ENCODE measurements at regions not wholly inside any gene's neighbourhood (a gene's known extent, or its start where the extent isn't known, plus 50 kb on each side); places are given as distances from the start of the nearest gene placed in this dataset.

DNA sequence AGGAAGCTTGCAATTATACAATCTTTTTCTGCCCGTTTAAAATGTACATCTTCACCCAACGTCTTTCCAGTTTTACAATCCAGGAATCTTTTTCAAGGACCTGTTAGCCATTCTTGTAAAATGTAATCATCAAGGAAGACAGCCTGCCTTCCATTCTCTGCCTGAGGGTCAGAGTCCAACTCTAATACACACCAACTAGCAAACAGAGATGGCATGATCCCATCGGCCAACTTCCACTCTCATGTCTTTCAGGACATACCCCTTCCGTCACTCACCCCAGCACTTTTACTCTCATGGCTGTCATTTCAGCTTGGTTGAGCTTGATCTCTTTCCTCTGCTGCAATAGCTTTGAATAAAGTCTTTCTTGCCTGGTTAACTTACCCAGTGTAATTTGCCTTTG, 172.5 kb upstream of the NETO1 start:
- H3K4me3 Mint-ChIP-seq = no peak overlapping the region
- DNase-seq (ENCODE audit: extremely low spot score, unreplicated experiment) = no peak

DNA sequence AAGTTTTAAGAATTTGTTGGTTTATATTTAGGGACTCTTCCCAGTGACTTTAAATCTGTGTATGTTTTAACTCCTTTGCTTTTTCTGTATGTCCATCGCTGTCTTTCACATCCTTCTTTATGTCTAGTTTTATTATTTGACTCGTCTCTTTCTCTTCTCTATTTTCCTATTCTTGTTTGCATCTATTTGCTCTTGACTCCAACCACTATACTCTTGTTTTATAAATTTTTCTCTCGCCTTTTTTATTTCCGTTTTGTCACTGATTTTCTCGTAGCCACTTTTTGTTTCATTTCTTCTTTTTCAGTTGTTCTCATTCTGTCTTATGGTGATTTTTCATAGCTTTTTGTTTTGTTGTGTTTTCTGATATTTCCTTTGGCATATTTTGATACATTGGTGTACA, 170.5 kb upstream of the NETO1 start:
- H3K9me3 Mint-ChIP-seq = no peaks in the 10 kb centered on the region
- H3K27me3 Mint-ChIP-seq = no peaks in the 10 kb centered on the region
- no peaks in the 10 kb centered on the region for H3K36me3 Mint-ChIP-seq
- DNase-seq (ENCODE audit: extremely low spot score, unreplicated experiment) = no peak
- no peak overlapping the region for H3K27ac Mint-ChIP-seq
- TF ChIP-seq CTCF (conservative IDR thresholded peaks at IDR 0.05) = no peak
- H3K4me1 Mint-ChIP-seq (ENCODE audit: unreplicated experiment) = no peaks in the 10 kb centered on the region
- H3K4me3 Mint-ChIP-seq = no peak overlapping the region

More for the DNA sequence above, 172.5 kb upstream of the NETO1 start:
- Mint-ChIP-seq H3K4me1 (ENCODE audit: unreplicated experiment) (no peaks in the 10 kb centered on the region), H3K27ac (no peak overlapping the region), H3K36me3 (no peaks in the 10 kb centered on the region), H3K9me3 (no peaks in the 10 kb centered on the region), H3K27me3 (no peaks in the 10 kb centered on the region)
- TF ChIP-seq CTCF (conservative IDR thresholded peaks at IDR 0.05) = no peak

DNA sequence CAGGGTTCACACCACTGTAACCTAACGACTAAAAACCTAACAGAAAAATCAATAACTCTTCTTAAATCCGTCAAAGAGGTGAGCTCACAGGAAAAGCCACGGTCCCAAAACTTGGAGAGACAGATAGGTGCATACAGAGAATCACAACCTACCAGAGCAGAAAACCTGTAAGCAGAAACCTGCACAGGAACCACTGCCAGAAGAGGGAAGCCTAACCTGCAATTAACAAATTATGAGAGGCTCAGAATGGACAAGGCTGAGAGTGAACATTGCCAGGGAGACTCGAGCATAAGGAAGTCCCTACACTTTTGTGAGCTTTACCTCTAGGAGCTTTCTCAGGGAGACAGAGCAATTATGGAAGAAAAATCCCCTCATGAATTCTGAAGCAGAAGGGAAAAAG, 156.2 kb upstream of the NETO1 start:
- H3K36me3 Mint-ChIP-seq = no peaks in the 10 kb centered on the region
- no peak overlapping the region for H3K27ac Mint-ChIP-seq
- no peak for TF ChIP-seq CTCF (conservative IDR thresholded peaks at IDR 0.05)
- H3K4me1 Mint-ChIP-seq (ENCODE audit: unreplicated experiment) = no peaks in the 10 kb centered on the region
- DNase-seq (ENCODE audit: extremely low spot score, unreplicated experiment) = no peak
- H3K9me3 Mint-ChIP-seq = peaks cover 8% of the 10 kb centered on the region
- H3K4me3 Mint-ChIP-seq = no peak overlapping the region
- no peaks in the 10 kb centered on the region for H3K27me3 Mint-ChIP-seq

DNA sequence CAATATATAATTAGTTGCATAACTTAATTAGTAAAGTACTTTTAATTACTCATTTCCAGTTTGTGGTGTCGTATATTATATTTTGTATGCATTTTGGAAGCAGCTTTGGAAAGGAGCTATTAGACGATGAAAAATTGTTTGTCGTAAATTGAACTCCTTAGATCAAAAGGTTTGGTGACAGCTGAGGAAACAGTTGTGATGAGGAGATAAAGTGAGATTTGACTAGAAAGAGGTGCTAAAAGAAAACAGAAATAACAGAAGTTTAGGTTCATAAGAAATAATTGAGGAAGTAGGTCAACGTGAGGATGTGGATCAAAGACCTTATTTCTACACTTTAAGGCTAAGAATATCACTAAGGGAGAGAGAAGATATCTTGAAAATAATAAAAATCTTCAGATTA, 141.9 kb upstream of the NETO1 start:
- no peaks in the 10 kb centered on the region for H3K27me3 Mint-ChIP-seq
- DNase-seq (ENCODE audit: extremely low spot score, unreplicated experiment) = no peak
- no peaks in the 10 kb centered on the region for H3K36me3 Mint-ChIP-seq
- no peak overlapping the region for H3K4me3 Mint-ChIP-seq
- H3K9me3 Mint-ChIP-seq = no peaks in the 10 kb centered on the region
- H3K4me1 Mint-ChIP-seq (ENCODE audit: unreplicated experiment) = no peaks in the 10 kb centered on the region
- no peak overlapping the region for H3K27ac Mint-ChIP-seq
- TF ChIP-seq CTCF (conservative IDR thresholded peaks at IDR 0.05) = no peak

- H3K9me3 Mint-ChIP-seq = no peaks in the 10 kb centered on the region
- no peak overlapping the region for H3K27ac Mint-ChIP-seq
- H3K4me1 Mint-ChIP-seq (ENCODE audit: unreplicated experiment) = no peaks in the 10 kb centered on the region
- H3K27me3 Mint-ChIP-seq = no peaks in the 10 kb centered on the region
- no peak for DNase-seq (ENCODE audit: extremely low spot score, unreplicated experiment)
- no peaks in the 10 kb centered on the region for H3K36me3 Mint-ChIP-seq
- H3K4me3 Mint-ChIP-seq = no peak overlapping the region
- no peak for TF ChIP-seq CTCF (conservative IDR thresholded peaks at IDR 0.05)
These were observed 140.1 kb upstream of the NETO1 start for GRCh38 chr18:73007915-73008308.

Measured in type B pancreatic cell (in vitro differentiated cells).